ENCODE measurements at regions not wholly inside any gene's neighbourhood (a gene's known extent, or its start where the extent isn't known, plus 50 kb on each side); places are given as distances from the start of the nearest gene placed in this dataset.

DNA sequence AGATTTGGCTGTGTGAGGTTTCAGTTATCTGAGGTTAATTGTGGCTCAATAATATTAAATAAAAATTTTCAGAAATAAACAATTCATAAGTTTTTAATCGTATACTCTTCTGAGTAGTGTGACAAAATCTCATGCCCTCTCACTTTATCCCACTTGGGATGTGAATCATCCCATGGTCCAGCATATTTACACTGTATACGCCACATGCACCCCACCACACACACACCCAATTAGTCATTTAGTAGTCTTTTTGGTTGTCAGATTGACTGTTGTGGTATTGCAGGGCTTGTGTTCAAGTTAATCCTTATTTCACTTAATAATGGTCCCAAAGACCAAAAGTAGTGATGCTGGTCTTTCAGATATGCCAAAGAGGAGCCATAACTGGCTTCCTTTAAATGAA, 66.4 kb upstream of the PCDH9 start:
- 65% methylated on average over 2 of the region's 2 CpGs for whole genome bisulfite sequencing (ENCODE audit: missing lambda C conversion rate)
- Histone ChIP-seq H3K9me3 (no peaks in the 10 kb centered on the region), H3K27ac (no peak overlapping the region), H3K4me1 (peaks cover 6% of the 10 kb centered on the region; the same call in 1 of the 3 replicates), H3K4me3 (no peak overlapping the region), H3K4me2 (no peak overlapping the region)
- POLR2A ChIA-PET = no interaction called here
- no peak for TF ChIP-seq KDM5A (IDR thresholded peaks at IDR 0.05)
- DNase-seq (ENCODE audit: low read depth in 1 of 2, low spot score in 1 of 2) (no peak), FAIRE-seq (no peak), ATAC-seq (no peak)
- CTCF ChIA-PET = no interaction called here

DNA sequence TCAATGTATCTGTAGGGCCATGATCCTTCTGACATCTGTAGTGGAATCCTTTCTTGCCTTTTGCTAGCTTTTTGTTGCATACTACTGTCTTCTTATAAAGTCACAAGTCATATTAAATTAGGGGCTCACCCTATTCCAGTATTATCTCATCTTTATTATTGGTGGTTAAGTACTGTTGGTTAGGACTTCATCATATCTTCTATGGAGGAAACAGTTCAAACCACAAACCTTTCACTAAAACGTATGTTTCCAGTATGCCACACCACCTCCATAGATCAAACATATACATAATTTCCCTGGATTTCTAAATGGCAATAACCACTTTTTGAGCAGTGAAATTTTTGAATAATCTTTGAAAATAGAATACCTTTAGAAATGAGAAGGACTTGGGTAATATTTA, 62.8 kb upstream of the PCDH9 start:
- TF ChIP-seq, protein P1, sequence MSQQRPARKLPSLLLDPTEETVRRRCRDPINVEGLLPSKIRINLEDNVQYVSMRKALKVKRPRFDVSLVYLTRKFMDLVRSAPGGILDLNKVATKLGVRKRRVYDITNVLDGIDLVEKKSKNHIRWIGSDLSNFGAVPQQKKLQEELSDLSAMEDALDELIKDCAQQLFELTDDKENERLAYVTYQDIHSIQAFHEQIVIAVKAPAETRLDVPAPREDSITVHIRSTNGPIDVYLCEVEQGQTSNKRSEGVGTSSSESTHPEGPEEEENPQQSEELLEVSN (IDR thresholded peaks at IDR 0.05; ENCODE audit: borderline replicate concordance, low read depth) = no peak
- TF ChIP-seq POLR2A (IDR thresholded peaks at IDR 0.05; ENCODE audit: low read length) (no peak), CBX2 (IDR thresholded peaks at IDR 0.05; ENCODE audit: borderline replicate concordance, low read depth) (no peak), CHD4 (IDR thresholded peaks at IDR 0.05; ENCODE audit: borderline replicate concordance) (no peak), ZNF302 (CRISPR knock-in tag; IDR thresholded peaks at IDR 0.05) (no peak), HOXA7 (CRISPR knock-in tag; IDR thresholded peaks at IDR 0.05) (no peak), RFX5 (IDR thresholded peaks at IDR 0.05) (no peak), NPAS2 (CRISPR knock-in tag; IDR thresholded peaks at IDR 0.05; ENCODE audit: borderline replicate concordance) (no peak), TP53 (CRISPR knock-in tag; IDR thresholded peaks at IDR 0.05) (no peak), HOXB5 (CRISPR knock-in tag; IDR thresholded peaks at IDR 0.05) (no peak), ZSCAN20 (CRISPR knock-in tag; IDR thresholded peaks at IDR 0.05) (no peak)
- TF ChIP-seq, protein P2, sequence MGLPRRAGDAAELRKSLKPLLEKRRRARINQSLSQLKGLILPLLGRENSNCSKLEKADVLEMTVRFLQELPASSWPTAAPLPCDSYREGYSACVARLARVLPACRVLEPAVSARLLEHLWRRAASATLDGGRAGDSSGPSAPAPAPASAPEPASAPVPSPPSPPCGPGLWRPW (IDR thresholded peaks at IDR 0.05) = no peak
- TF ChIP-seq, protein P3, sequence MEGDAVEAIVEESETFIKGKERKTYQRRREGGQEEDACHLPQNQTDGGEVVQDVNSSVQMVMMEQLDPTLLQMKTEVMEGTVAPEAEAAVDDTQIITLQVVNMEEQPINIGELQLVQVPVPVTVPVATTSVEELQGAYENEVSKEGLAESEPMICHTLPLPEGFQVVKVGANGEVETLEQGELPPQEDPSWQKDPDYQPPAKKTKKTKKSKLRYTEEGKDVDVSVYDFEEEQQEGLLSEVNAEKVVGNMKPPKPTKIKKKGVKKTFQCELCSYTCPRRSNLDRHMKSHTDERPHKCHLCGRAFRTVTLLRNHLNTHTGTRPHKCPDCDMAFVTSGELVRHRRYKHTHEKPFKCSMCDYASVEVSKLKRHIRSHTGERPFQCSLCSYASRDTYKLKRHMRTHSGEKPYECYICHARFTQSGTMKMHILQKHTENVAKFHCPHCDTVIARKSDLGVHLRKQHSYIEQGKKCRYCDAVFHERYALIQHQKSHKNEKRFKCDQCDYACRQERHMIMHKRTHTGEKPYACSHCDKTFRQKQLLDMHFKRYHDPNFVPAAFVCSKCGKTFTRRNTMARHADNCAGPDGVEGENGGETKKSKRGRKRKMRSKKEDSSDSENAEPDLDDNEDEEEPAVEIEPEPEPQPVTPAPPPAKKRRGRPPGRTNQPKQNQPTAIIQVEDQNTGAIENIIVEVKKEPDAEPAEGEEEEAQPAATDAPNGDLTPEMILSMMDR (IDR thresholded peaks at IDR 0.05) = no peak
- Histone ChIP-seq H3K27ac (no peak overlapping the region), H3K9me3 (no peaks in the 10 kb centered on the region), H3K4me1 (no peaks in the 10 kb centered on the region), H3K4me2 (no peak overlapping the region), H3K4me3 (no peak overlapping the region)
- FAIRE-seq = no peak
- 63% methylated on average over 1 of the region's 1 CpG for WGBS (ENCODE audit: missing lambda C conversion rate)
- ATAC-seq = no peak
- DNase-seq (ENCODE audit: low read depth in 1 of 2, low spot score in 1 of 2) = no peak
- ChIA-PET POLR2A (no interaction called here), CTCF (no interaction called here)

DNA sequence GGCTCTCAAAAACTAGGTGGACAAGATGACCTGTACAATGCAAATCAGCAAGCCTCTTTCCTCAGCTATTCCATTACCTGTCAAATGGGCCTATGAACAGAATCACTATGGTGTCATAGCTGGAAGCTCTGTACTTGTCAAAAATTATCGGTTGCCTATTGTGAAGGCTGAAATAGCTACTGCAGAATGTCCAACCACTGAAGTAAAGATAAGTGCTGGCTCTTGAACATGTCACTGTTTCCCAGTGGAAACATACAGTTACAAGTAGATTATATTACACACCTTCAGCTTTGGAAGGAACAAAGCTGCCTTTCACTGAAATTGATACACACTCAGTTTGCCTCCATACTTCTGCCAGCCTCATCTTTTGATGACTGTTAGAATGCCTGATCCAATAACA, 55.5 kb upstream of the PCDH9 start:
- no peak for DNase-seq (ENCODE audit: low read depth in 1 of 2, low spot score in 1 of 2)
- H3K4me3 ChIP-seq = no peak overlapping the region
- no peak overlapping the region for H3K27ac ChIP-seq
- WGBS (ENCODE audit: missing lambda C conversion rate) = 88% methylated on average over 1 of the region's 1 CpG
- POLR2A ChIA-PET = no interaction called here
- H3K4me1 ChIP-seq = no peaks in the 10 kb centered on the region
- TF ChIP-seq MAFK (IDR thresholded peaks at IDR 0.05; ENCODE audit: partially characterized antibody) (no peak), CBX2 (IDR thresholded peaks at IDR 0.05; ENCODE audit: borderline replicate concordance, low read depth) (no peak), POLR2A (IDR thresholded peaks at IDR 0.05; ENCODE audit: low read length) (no peak), JUNB (IDR thresholded peaks at IDR 0.05) (no peak), RNF2 (IDR thresholded peaks at IDR 0.05; ENCODE audit: borderline replicate concordance, low read depth) (no peak), JUN (IDR thresholded peaks at IDR 0.05) (no peak)
- TF ChIP-seq, protein P4, sequence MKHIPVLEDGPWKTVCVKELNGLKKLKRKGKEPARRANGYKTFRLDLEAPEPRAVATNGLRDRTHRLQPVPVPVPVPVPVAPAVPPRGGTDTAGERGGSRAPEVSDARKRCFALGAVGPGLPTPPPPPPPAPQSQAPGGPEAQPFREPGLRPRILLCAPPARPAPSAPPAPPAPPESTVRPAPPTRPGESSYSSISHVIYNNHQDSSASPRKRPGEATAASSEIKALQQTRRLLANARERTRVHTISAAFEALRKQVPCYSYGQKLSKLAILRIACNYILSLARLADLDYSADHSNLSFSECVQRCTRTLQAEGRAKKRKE (CRISPR knock-in tag; IDR thresholded peaks at IDR 0.05; ENCODE audit: low read depth) = no peak
- no peak for FAIRE-seq
- CTCF ChIA-PET = no interaction called here
- H3K9me3 ChIP-seq = no peaks in the 10 kb centered on the region
- no peak for ATAC-seq
- no peak overlapping the region for H3K4me2 ChIP-seq
